ENCODE measurements at regions not wholly inside any gene's neighbourhood (a gene's known extent, or its start where the extent isn't known, plus 50 kb on each side); places are given as distances from the start of the nearest gene placed in this dataset.

GRCh38 chr2:58614219-58614618 lies 373.1 kb upstream of the FANCL start:
- H3K4me1 ChIP-seq = peaks cover 3% of the 10 kb centered on the region; the same call in 1 of the 3 replicates
- H3K27ac ChIP-seq = no peak overlapping the region
- WGBS (ENCODE audit: missing lambda C conversion rate) = 16% methylated on average over 2 of the region's 2 CpGs
- FAIRE-seq (peak; percentile 70), ATAC-seq (peak in 1 of 2 experiments; percentile 40; a peak in 3 of 6 replicates), DNase-seq (ENCODE audit: low read depth in 1 of 2, low spot score in 1 of 2) (peak in 1 of 2 experiments; percentile 22)
- ChIA-PET CTCF (no interaction called here), POLR2A (no interaction called here)
- H3K9me3 ChIP-seq = no peaks in the 10 kb centered on the region
- no peak overlapping the region for H3K4me3 ChIP-seq
- no peak for TF ChIP-seq FOSL2 (IDR thresholded peaks at IDR 0.05)
- peak; percentile 59 for TF ChIP-seq FOSL2 (CRISPR knock-in tag; IDR thresholded peaks at IDR 0.05)
- peak; percentile 48; the same call in 1 of the 2 replicates for TF ChIP-seq JUNB (IDR thresholded peaks at IDR 0.05)
- TF ChIP-seq KDM1A (IDR thresholded peaks at IDR 0.05; ENCODE audit: low read depth) = no peak
- TF ChIP-seq HOXA7 (CRISPR knock-in tag; IDR thresholded peaks at IDR 0.05) = no peak
- TF ChIP-seq HOXB13 (CRISPR knock-in tag; IDR thresholded peaks at IDR 0.05; ENCODE audit: low read depth) = no peak
- TF ChIP-seq E2F6 (IDR thresholded peaks at IDR 0.05; ENCODE audit: borderline replicate concordance, low read depth) = no peak
- no peak for TF ChIP-seq MAX (IDR thresholded peaks at IDR 0.05)
- TF ChIP-seq GATA3 (IDR thresholded peaks at IDR 0.05; ENCODE audit: borderline replicate concordance) = peak; percentile 95
- TF ChIP-seq FOSB (CRISPR knock-in tag; IDR thresholded peaks at IDR 0.05) = no peak
- no peak for TF ChIP-seq ATOH8 (CRISPR knock-in tag; IDR thresholded peaks at IDR 0.05; ENCODE audit: low read depth)
- TF ChIP-seq EHF (CRISPR knock-in tag; IDR thresholded peaks at IDR 0.05) = no peak
- TF ChIP-seq CEBPB (IDR thresholded peaks at IDR 0.05) = no peak
- TF ChIP-seq SMC3 (IDR thresholded peaks at IDR 0.05) = no peak
- H3K4me2 ChIP-seq = peak overlapping the region; percentile 35

GRCh38 chr2:58612973-58613372 lies 371.8 kb upstream of the FANCL start:
- ATAC-seq (no peak), FAIRE-seq (no peak), DNase-seq (ENCODE audit: low read depth in 1 of 2, low spot score in 1 of 2) (no peak)
- 66% methylated on average over 6 of the region's 6 CpGs for WGBS (ENCODE audit: missing lambda C conversion rate)
- POLR2A ChIA-PET = no interaction called here
- TF ChIP-seq RAD21 (conservative IDR thresholded peaks at IDR 0.05 in 1 of 2, IDR thresholded peaks at IDR 0.05 in 1 of 2) = no peak
- TF ChIP-seq POLR2A (IDR thresholded peaks at IDR 0.05; ENCODE audit: low read length) = no peak
- TF ChIP-seq FOXS1 (CRISPR knock-in tag; IDR thresholded peaks at IDR 0.05) = no peak
- no peak for TF ChIP-seq NR3C1 (IDR thresholded peaks at IDR 0.05)
- no peak for TF ChIP-seq KDM1A (IDR thresholded peaks at IDR 0.05; ENCODE audit: low read depth)
- TF ChIP-seq HOXA7 (CRISPR knock-in tag; IDR thresholded peaks at IDR 0.05) = no peak
- TF ChIP-seq NPAS2 (CRISPR knock-in tag; IDR thresholded peaks at IDR 0.05; ENCODE audit: borderline replicate concordance) = no peak
- Histone ChIP-seq H3K9me3 (no peaks in the 10 kb centered on the region), H3K4me2 (no peak overlapping the region), H3K27ac (no peak overlapping the region), H3K4me3 (no peak overlapping the region), H3K4me1 (peaks cover 3% of the 10 kb centered on the region; the same call in 1 of the 3 replicates)
- CTCF ChIA-PET = interaction anchor here (0.8 to 1.1 kb wide), 2 partner anchors 14 to 29 kb away, joined by 3 read pairs; no protein-coding TSS in a partner anchor

GRCh38 chr2:58609326-58609725 lies 368.2 kb upstream of the FANCL start:
- no peak for TF ChIP-seq ELK1 (IDR thresholded peaks at IDR 0.05; ENCODE audit: low read depth, low read length)
- no peak for TF ChIP-seq HOXB5 (CRISPR knock-in tag; IDR thresholded peaks at IDR 0.05)
- TF ChIP-seq BCL3 (IDR thresholded peaks at IDR 0.05) = no peak
- no peak for TF ChIP-seq ZNF302 (CRISPR knock-in tag; IDR thresholded peaks at IDR 0.05)
- TF ChIP-seq FOSB (CRISPR knock-in tag; IDR thresholded peaks at IDR 0.05) = no peak
- TF ChIP-seq CEBPB (IDR thresholded peaks at IDR 0.05) = no peak
- no peak for TF ChIP-seq HEYL (CRISPR knock-in tag; IDR thresholded peaks at IDR 0.05)
- no peak for TF ChIP-seq POLR2A (IDR thresholded peaks at IDR 0.05; ENCODE audit: low read length)
- TF ChIP-seq CHD4 (IDR thresholded peaks at IDR 0.05; ENCODE audit: borderline replicate concordance) = no peak
- TF ChIP-seq TP53 (CRISPR knock-in tag; IDR thresholded peaks at IDR 0.05) = no peak
- no peak for TF ChIP-seq CBX8 (IDR thresholded peaks at IDR 0.05)
- no peak for TF ChIP-seq HES2 (IDR thresholded peaks at IDR 0.05)
- no peak for TF ChIP-seq MAZ (IDR thresholded peaks at IDR 0.05; ENCODE audit: borderline replicate concordance, low read depth, low read length)
- no peak for TF ChIP-seq CTCF (IDR thresholded peaks at IDR 0.05)
- TF ChIP-seq RARB (CRISPR knock-in tag; IDR thresholded peaks at IDR 0.05) = no peak
- no peak for TF ChIP-seq TFCP2L1 (CRISPR knock-in tag; IDR thresholded peaks at IDR 0.05)
- no peak for TF ChIP-seq HOXB13 (CRISPR knock-in tag; IDR thresholded peaks at IDR 0.05; ENCODE audit: low read depth)
- Histone ChIP-seq H3K4me2 (no peak overlapping the region), H3K27ac (no peak overlapping the region), H3K4me1 (peaks cover 3% of the 10 kb centered on the region; the same call in 1 of the 3 replicates), H3K9me3 (no peaks in the 10 kb centered on the region), H3K4me3 (no peak overlapping the region)
- DNase-seq (ENCODE audit: low read depth in 1 of 2, low spot score in 1 of 2) (no peak), ATAC-seq (no peak), FAIRE-seq (no peak)
- 9% methylated on average over 1 of the region's 1 CpG for WGBS (ENCODE audit: missing lambda C conversion rate)
- ChIA-PET CTCF (no interaction called here), POLR2A (no interaction called here)

Measured in A549 (cell line).